GM23248 (cell line): ENCODE measurements at regions not wholly inside any gene's neighbourhood (a gene's known extent, or its start where the extent isn't known, plus 50 kb on each side); places are given as distances from the start of the nearest gene placed in this dataset.

ENCODE experiments used
- EZH2 ChIP-seq: fragments of 200-600 bp; sonication (generic); IDR thresholded peaks from 2 replicates; pipeline ENCODE4 v1.6.1; 2018; ENCODE audit warnings: antibody characterized with exemption, mild to moderate bottlenecking; ENCODE audit not compliant: insufficient read depth, poor library complexity, severe bottlenecking
- EZH2phosphoT487 ChIP-seq: fragments of 200-600 bp; sonication (generic); IDR thresholded peaks from 2 replicates; pipeline ENCODE4 v1.6.1; 2018; ENCODE audit warnings: antibody characterized with exemption, moderate library complexity, mild to moderate bottlenecking, low read depth; ENCODE audit not compliant: insufficient read depth

GRCh38 chr4:114272226-114272625 is 292.8 kb upstream of the ARSJ start:
- TF ChIP-seq EZH2 (no peak), EZH2phosphoT487 (no peak)
